H7 (cell line): ENCODE measurements at regions not wholly inside any gene's neighbourhood (a gene's known extent, or its start where the extent isn't known, plus 50 kb on each side); places are given as distances from the start of the nearest gene placed in this dataset.

Experiments used
- DNase-seq: peaks from one replicate; pipeline ENCODE4 v3.0.0; 2012
- H3K27me3 ChIP-seq: 2 replicates; pipeline ENCODE4 v1.6.0; 2011; ENCODE audit warnings: mild to moderate bottlenecking, low read length; ENCODE audit not compliant: control insufficient read depth, insufficient read depth
- H3K36me3 ChIP-seq: replicated peaks from 2 replicates; pipeline ENCODE4 v1.5.1; 2011; ENCODE audit warnings: low read length; ENCODE audit not compliant: control insufficient read depth, insufficient read depth
- H3K4me3 ChIP-seq: 2 replicates; pipeline ENCODE4 v1.5.1; 2011; ENCODE audit warnings: low read depth, mild to moderate bottlenecking, control low read depth, low read length, moderate library complexity; ENCODE audit not compliant: insufficient read depth

DNA sequence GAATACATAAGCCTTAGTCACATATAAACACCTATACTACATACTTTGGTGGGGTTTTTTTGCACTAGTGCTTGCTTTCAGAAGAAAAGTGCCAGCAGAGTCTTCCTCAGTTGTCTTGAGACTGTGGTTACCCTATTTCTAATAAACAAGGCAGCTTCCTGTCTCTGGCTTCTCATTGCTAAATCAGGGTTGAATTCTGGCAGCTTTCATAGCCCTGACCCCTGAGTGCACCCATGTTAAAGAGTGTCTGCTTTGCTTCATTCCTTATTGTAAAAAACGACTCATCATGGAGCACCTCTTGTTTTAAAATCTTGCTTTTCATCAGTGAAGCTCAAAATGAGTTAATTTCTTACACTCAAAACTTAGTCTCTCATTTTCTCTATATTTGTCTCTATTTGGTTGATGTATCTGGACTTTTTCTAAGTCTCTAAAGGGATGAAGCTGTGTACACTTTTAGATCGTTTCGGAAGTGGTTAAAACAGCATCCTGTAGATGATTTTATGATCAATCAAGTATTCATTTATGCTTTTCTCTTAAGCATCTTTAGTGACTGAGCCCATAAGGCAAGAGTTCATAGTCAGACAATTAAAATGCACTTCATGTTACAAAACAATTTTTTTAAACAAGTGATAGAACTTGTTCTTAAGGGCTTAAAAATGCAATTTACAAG lies 72.1 kb downstream of the KLF12 start:
- no peaks in the 10 kb centered on the region for H3K27me3 ChIP-seq
- no peak for DNase-seq
- H3K4me3 ChIP-seq, result no peak overlapping the region
- no peaks in the 10 kb centered on the region for H3K36me3 ChIP-seq

DNA sequence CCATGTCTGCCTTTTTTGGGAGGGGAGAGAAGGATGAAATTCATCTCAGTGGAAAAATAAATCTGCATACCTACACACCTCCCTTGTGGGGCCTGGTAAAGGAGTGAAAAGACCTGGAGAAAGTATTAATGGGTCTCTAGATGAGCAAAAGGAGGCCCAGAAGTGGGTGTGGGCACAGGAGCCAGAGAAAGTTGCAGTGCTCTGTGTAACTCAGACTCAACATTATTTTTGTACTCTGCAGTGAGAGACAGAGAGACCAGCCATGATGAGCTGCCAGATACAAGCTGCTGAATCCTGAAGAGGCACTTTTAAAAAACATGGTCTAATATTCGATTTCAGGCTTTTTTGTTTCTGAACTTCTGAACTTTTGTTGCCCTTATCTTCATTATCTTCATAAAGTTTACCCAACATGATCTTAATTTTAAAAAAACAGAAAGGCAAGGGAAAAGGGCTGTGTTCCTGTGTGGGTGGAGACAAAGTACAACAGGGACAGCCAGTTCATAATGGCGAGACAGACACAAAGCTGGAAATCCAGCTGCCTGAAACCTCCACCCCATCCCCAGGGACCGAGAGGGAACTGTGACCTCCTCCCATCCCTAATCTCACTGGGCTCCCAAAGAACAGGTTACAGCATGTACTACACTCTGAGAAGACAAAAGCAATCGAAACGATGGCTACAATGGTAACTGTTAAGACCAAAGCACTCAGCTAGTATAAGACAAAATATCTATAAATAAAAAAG lies 77.2 kb downstream of the KLF12 start:
- no peak overlapping the region for H3K4me3 ChIP-seq
- DNase-seq, result peak; percentile 22
- H3K36me3 ChIP-seq, result no peaks in the 10 kb centered on the region
- no peaks in the 10 kb centered on the region for H3K27me3 ChIP-seq

DNA sequence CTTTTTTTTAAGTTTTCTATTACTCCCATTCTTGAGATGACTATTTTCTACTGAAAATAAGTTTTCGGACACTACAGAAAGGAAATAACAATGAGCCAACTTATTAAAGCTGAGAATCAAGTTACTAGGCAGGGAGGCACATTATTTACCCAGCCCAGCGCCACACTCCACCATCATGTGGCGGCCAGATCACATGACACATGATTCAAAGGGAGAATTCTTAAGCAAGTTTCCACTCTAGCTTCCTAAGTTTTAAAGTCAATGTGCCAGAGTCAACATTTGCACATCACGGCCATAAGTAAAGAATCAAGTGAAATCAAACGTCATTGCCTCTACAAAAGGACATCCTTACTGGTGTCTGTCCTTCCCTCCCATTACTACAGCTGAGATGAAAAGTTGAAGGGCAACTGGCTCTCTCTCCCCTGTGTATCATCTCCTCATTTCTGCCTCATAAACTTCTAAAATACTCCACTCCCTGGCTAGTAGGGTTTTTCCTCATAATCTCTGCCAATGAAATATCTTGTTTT lies 81.7 kb downstream of the KLF12 start:
- H3K4me3 ChIP-seq, result no peak overlapping the region
- H3K36me3 ChIP-seq, result no peaks in the 10 kb centered on the region
- no peak for DNase-seq
- no peaks in the 10 kb centered on the region for H3K27me3 ChIP-seq

DNA sequence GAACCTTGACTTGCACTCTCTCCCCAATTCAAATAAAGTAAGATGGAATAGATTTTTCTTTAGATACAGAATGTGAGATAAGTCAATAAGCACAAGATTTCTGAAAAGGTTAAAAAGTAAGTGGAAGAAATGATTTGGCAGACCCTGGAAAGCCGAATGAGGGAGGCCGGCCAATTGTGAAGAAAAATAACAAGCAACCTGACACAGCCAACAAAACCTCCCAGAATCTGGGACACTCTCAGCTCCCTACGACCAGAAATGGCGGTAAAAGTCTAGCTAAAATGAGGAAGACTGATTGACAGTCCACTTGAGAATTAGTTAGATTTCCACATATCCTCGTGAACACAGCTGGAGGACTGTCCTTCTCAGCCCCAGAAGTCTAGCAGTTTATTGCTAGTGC lies 85.4 kb downstream of the KLF12 start:
- Histone ChIP-seq H3K36me3 (no peaks in the 10 kb centered on the region), H3K4me3 (no peak overlapping the region), H3K27me3 (no peaks in the 10 kb centered on the region)
- DNase-seq, result no peak

DNA sequence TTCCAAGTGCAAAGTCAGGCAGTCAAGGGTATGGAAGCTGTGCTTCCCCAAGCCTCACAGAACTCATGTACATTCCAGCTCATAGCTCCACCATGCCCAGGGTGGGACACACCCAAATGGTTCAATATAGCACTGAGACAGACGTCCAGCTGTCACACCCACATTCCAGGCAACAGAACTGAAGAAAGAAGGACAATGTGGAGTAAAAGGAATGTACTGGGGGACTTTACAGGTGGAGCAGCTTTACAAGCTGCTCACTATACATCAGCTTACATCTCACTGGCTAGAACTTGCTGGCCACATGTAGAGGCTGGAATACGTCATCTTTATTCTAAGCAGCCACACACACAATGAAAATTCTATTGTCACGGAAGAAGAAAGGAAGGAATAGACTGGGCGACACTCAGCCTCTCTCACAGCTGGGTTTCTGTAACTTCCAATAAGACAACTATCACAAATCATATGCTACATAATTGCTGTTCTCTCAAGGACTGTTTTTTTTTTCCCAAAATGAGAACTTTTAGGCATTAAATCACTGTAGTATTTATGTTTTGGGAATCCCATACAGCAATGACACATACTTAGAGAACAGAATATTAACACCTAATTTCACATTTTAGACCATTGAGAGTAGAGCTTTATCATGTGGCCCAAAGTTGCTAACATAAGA lies 86.1 kb downstream of the KLF12 start:
- no peak for DNase-seq

DNA sequence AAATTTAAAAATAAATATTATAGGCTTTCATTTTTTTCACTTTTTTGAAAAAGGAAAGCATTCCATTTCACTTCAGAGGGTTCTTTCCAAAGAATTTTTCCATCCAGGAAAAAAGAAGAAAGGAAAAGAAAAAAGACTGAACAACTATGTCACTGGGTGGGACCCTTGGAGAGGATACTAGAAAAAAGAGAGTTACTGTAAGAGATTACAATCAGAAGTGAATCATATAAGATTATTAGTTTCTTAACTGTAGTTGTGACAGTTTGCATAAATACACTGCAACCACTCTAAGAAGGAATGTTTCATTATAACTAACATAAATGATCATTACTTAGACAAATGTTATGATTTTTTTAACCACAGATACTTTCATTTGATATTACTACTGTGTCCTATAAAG lies 87.8 kb downstream of the KLF12 start:
- no peak for DNase-seq
- H3K36me3 ChIP-seq, result no peaks in the 10 kb centered on the region
- H3K4me3 ChIP-seq, result no peak overlapping the region
- H3K27me3 ChIP-seq, result no peaks in the 10 kb centered on the region

More for the DNA sequence above, 86.1 kb downstream of the KLF12 start:
- H3K27me3 ChIP-seq, result no peaks in the 10 kb centered on the region
- no peaks in the 10 kb centered on the region for H3K36me3 ChIP-seq
- no peak overlapping the region for H3K4me3 ChIP-seq

DNA sequence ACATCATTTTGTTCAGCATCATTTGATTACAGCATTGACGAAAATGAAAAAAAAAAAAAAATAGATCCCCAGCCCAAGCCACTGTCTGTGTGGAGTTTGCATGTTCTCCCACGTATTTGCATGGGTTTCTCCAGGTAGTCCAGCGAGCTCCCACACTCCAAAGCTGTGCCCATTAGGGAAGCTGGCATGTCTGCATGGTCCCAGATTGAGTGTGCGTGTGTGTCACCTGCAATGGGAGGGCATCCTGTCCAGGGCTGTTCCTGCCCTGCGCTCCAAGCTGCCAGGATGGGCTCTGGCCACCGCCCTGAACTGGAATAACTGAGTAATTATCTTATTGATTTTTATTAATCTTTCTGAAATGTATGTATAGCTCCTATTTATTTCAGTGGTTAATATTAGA lies 88.6 kb downstream of the KLF12 start:
- Histone ChIP-seq H3K36me3 (no peaks in the 10 kb centered on the region), H3K27me3 (no peaks in the 10 kb centered on the region), H3K4me3 (no peak overlapping the region)
- DNase-seq, result no peak

DNA sequence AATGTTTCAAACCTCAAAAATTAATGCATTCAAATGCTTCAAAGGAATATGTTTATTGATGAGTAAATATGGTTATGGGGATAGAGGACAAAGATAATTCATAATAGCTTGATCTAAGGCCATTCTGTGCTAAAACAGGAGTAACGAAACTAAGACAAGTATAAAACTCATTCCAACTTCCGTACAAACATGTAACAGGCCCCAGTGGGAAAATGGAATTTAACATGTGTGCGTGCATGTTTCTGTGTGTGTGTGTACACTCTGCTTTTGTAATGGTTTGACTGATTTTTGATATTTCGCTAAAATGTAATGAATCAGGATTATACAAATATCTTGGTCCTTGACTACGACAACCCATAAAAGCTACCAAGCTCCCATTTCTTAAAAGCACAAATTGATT lies 91.0 kb downstream of the KLF12 start:
- Histone ChIP-seq H3K27me3 (no peaks in the 10 kb centered on the region), H3K36me3 (no peaks in the 10 kb centered on the region)
- DNase-seq, result no peak

DNA sequence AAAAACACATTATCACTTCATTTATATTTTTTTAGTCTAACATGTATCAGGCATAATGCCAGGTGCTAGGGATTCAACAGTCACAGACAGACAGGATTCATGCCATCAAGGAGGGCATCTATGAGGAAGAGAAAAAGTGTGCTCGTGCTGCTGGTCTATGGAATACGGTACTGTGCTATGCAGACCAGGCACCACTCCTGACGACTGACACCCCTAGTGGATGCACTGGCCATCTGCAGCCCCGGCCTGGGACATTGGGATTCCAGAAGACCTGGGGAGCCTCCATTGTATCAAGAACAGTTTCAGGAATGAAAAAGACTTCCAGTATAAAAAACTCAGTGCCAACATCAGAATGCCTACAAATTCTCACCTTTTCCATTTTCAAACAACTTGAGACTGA lies 94.0 kb downstream of the KLF12 start:
- no peak overlapping the region for H3K4me3 ChIP-seq
- H3K27me3 ChIP-seq, result no peaks in the 10 kb centered on the region
- DNase-seq, result peak; percentile 77
- H3K36me3 ChIP-seq, result no peaks in the 10 kb centered on the region

More for the DNA sequence above, 91.0 kb downstream of the KLF12 start:
- no peak overlapping the region for H3K4me3 ChIP-seq

DNA sequence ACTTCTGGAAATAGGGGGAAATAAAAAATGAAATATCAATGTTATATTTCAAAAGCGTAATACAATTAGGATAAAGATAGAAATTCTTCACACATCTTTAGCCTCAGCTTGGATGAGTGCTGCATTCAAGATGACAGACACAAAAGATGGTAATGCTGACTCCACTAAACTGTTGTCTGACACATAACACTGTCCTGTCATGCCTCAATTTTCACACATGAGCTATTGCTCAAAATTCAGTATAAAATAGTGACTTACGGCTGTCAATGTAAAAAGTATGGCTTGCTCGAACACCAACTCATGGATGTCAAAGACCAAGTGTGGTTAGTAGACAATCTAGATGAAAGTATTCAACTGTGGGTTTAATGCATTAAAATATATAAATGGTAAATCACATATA lies 94.5 kb downstream of the KLF12 start:
- no peaks in the 10 kb centered on the region for H3K27me3 ChIP-seq
- DNase-seq, result no peak
- no peak overlapping the region for H3K4me3 ChIP-seq
- H3K36me3 ChIP-seq, result no peaks in the 10 kb centered on the region

DNA sequence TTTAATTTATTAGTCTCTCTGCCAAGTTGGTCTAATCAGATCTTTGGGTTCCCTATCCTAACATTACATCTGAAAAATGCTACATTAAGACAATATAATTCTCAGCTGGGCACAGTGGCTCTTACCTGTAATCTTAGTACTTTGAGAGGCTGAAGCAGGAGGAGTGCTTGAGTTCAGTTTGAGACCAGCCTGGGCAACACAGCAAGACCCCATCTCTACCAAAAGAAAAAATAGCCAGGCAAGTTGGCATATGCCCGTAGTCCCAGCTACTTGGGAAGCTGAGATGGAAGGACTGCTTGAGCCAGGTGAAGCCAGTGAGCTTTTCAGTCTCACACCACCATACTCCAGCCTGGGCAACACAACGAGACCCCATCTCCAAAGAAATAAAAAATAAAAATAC lies 95.0 kb downstream of the KLF12 start:
- H3K27me3 ChIP-seq, result no peaks in the 10 kb centered on the region
- no peaks in the 10 kb centered on the region for H3K36me3 ChIP-seq
- no peak overlapping the region for H3K4me3 ChIP-seq
- no peak for DNase-seq

DNA sequence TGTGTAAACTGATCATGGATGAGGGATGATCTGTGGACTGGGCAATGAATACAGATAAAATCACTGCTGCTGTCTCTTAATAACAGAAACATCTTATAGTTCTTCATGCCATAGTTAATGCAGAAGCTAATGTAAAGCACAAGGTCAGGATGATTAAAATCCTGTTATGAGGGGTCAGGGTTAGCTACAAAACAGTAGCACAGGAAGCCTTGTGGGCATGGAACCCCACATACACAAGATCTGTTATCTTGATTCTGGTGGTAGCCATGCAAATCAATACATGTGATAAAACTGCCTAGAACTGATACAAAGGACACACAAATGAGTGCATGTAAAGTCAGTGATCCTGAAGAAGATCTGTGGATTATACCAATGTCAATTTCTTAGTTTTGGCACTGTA lies 96.4 kb downstream of the KLF12 start:
- H3K27me3 ChIP-seq, result no peaks in the 10 kb centered on the region
- H3K4me3 ChIP-seq, result no peak overlapping the region
- DNase-seq, result no peak
- H3K36me3 ChIP-seq, result no peaks in the 10 kb centered on the region

DNA sequence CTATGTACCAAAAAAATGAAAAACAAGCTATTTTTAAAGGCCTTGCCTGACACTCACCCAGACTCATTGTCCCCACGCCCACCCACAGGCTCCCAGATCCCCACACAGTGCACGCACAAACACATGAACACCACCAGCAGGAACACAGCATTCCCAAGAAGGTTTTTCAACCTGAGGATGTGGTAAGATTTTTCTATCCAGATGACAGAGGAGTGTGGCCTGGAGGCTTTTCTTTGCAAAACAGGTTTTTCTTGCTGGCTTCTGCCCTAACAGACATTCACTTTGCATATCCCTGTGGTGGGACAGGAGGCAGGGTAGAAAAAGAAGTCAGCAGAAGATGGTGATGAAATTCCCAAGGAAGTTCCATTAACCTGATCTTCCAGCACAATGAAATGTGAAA lies 97.8 kb downstream of the KLF12 start:
- DNase-seq, result peak; percentile 30
- no peaks in the 10 kb centered on the region for H3K36me3 ChIP-seq
- H3K27me3 ChIP-seq, result no peaks in the 10 kb centered on the region
- H3K4me3 ChIP-seq, result no peak overlapping the region

DNA sequence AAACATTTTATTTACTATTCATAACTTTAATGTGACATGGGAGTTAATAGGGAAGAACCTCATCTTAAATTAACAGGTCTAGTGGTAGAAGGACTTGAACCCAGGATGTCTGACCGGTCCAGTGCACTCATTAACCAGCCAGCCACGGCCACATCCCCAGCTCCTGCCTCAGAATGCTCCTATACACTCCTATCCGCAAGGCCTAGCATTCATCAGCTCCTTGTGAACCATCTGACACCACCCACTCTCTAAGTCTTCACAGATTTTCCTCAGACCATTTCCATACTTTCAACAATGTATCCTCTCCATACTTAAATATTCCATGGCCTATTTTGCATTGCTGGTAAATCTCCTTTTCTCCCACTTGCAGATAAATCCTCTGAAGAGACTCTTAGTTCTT lies 98.3 kb downstream of the KLF12 start:
- Histone ChIP-seq H3K36me3 (no peaks in the 10 kb centered on the region), H3K27me3 (no peaks in the 10 kb centered on the region), H3K4me3 (no peak overlapping the region)
- DNase-seq, result no peak

DNA sequence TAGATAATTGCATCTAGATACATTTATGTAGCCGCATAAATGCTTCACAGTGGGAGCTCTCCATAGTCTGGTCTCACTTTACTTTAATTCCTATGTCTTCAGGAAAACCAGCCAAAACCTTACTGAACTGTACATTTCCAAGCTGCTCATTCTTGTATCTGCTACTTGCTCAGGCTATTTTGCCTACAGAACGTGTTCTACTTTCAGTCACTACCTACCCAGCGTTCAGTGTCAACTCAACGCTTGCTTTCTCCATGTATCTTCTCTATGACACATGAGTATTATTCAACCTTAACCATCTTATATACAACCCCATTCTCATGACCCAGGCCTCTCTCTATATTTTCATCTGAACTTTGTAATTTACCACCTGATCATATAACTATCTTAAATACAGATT lies 101.9 kb downstream of the KLF12 start:
- no peak for DNase-seq
- no peaks in the 10 kb centered on the region for H3K27me3 ChIP-seq
- H3K4me3 ChIP-seq, result no peak overlapping the region
- H3K36me3 ChIP-seq, result no peaks in the 10 kb centered on the region
